ENCODE measurements at regions not wholly inside any gene's neighbourhood (a gene's known extent, or its start where the extent isn't known, plus 50 kb on each side); places are given as distances from the start of the nearest gene placed in this dataset.
"Not testable (repeated sequence)": the region's sequence is repeated elsewhere in the genome, so short reads cannot be mapped to it uniquely, and the experiment has no call there.

DNA sequence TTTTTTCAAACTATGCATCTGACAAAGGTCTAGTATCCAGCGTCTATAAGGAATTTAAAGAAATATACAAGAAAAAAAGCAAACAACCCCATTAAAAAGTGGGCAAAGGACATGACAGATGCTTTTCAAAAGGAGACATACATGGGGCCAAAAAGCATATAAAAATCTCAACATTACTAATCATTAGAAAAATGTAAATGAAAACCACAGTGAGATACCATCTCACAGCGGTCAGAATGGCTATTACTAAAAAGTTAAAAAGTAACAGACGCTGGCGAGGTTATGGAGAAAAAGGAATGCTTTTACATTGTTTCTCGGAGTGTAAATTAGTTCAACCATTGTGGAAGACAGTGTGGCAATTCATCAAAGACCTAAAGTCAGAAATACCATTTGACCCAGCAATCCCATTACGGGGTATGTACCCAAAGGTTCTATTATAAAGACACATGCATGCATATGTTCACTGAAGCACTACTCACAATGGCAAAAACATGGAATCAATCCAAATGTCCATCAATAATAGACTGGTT, 643.1 kb upstream of the LRRTM1 start:
- TF ChIP-seq, protein P1, sequence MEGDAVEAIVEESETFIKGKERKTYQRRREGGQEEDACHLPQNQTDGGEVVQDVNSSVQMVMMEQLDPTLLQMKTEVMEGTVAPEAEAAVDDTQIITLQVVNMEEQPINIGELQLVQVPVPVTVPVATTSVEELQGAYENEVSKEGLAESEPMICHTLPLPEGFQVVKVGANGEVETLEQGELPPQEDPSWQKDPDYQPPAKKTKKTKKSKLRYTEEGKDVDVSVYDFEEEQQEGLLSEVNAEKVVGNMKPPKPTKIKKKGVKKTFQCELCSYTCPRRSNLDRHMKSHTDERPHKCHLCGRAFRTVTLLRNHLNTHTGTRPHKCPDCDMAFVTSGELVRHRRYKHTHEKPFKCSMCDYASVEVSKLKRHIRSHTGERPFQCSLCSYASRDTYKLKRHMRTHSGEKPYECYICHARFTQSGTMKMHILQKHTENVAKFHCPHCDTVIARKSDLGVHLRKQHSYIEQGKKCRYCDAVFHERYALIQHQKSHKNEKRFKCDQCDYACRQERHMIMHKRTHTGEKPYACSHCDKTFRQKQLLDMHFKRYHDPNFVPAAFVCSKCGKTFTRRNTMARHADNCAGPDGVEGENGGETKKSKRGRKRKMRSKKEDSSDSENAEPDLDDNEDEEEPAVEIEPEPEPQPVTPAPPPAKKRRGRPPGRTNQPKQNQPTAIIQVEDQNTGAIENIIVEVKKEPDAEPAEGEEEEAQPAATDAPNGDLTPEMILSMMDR (IDR thresholded peaks at IDR 0.05; ENCODE audit: control insufficient read depth, extremely low read depth, insufficient read depth), result no peak
- no peak for DNase-seq (ENCODE audit: low read depth)
- no peak overlapping the region for H3K4me3 ChIP-seq (ENCODE audit: low read depth, low read length)

DNA sequence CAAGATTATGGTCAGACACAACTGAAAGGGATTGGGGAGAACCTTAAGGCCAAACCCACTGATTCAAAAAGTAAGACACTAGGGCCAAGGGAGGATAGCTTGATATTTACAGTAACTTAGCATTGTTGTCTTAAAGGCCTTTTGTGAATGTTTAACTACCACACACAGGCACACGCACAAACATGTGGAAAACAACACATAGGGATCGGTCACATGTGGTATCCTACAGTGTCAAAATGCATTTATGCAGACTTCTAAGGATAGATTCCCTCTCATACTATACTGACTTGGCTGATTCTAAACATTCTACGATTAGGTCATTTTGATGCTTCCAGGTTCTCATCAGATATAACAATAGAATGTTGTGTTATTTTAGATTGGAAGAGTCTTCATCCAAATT, 638.9 kb upstream of the LRRTM1 start:
- no peak for DNase-seq (ENCODE audit: low read depth)
- H3K4me3 ChIP-seq (ENCODE audit: low read depth, low read length), result no peak overlapping the region
- TF ChIP-seq, protein P1 (IDR thresholded peaks at IDR 0.05; ENCODE audit: control insufficient read depth, extremely low read depth, insufficient read depth), result no peak

- TF ChIP-seq, protein P1 (IDR thresholded peaks at IDR 0.05; ENCODE audit: control insufficient read depth, extremely low read depth, insufficient read depth), result no peak
- no peak overlapping the region for H3K4me3 ChIP-seq (ENCODE audit: low read depth, low read length)
- no peak for DNase-seq (ENCODE audit: low read depth)
These were observed 638.2 kb upstream of the LRRTM1 start for GRCh38 chr2:80942766-80943165.

DNA sequence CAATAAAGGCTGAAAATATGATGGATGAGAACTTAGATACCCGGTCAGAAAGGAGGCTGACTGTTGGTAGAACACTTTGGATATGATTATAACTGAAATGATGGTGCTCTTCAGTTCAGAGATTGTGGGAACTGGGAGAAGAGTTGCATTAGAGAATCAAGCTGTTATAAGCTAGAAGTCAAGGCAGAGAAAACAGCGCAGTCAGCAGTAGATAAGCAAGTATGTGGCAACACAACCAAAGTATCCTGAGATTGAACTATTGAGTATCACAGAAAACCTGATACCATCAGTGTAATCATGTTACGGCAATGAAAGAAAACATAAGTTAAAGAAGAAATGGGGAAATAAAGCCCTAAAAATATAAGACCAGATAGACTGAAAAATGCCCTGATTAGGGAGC, 633.9 kb upstream of the LRRTM1 start:
- DNase-seq (ENCODE audit: low read depth), result no peak
- TF ChIP-seq, protein P1 (IDR thresholded peaks at IDR 0.05; ENCODE audit: control insufficient read depth, extremely low read depth, insufficient read depth), result no peak
- no peak overlapping the region for H3K4me3 ChIP-seq (ENCODE audit: low read depth, low read length)

DNA sequence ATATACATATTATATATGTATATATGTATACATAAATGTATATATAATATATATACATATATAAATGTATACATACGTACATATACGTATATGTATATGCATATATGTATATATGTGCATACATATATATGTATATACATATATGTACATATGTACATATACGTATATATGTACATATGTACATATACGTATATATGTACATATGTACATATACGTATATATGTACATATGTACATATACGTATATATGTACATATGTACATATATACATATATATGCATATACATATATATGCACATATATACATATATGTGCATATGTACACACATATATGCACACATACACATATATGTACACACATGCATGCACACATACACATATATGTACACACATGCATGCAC, 627.3 kb upstream of the LRRTM1 start:
- not testable (repeated sequence) for H3K4me3 ChIP-seq (ENCODE audit: low read depth, low read length); DNase-seq (ENCODE audit: low read depth)

GRCh38 chr2:80930777-80931176, 626.2 kb upstream of the LRRTM1 start:
- TF ChIP-seq, protein P1 (IDR thresholded peaks at IDR 0.05; ENCODE audit: control insufficient read depth, extremely low read depth, insufficient read depth), result no peak
- DNase-seq (ENCODE audit: low read depth), result no peak
- H3K4me3 ChIP-seq (ENCODE audit: low read depth, low read length), result no peak overlapping the region

DNA sequence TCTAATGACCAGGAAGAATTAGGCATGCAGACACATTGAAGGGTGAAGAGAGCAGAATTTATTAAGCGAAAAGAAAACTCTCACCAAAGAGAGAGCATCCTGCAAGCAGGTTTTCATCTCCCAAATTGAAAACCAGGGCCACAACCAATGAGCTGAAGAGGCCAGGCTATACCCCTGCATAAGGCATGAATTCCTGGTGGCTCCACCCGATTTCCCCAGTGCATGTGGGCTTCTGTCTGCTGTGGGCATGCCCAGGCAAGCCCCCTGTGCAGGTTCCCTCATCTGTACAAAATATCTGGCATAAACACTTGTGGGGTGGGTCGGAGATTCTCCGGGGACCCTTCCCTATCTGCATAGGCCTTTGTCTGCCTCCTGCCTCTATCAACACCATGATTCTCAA, 621.6 kb upstream of the LRRTM1 start:
- no peak for DNase-seq (ENCODE audit: low read depth)
- TF ChIP-seq, protein P1 (IDR thresholded peaks at IDR 0.05; ENCODE audit: control insufficient read depth, extremely low read depth, insufficient read depth), result no peak
- H3K4me3 ChIP-seq (ENCODE audit: low read depth, low read length), result no peak overlapping the region
